Activated naive CD4-positive, alpha-beta T cell treated with Interleukin-2 at 50 U/mL for 16 hours (primary cell): ENCODE measurements at regions not wholly inside any gene's neighbourhood (a gene's known extent, or its start where the extent isn't known, plus 50 kb on each side); places are given as distances from the start of the nearest gene placed in this dataset.
"Not testable (repeated sequence)": the region's sequence is repeated elsewhere in the genome, so short reads cannot be mapped to it uniquely, and the experiment has no call there.

ENCODE experiments used
- DNase-seq: peaks from one replicate; pipeline ENCODE4 v3.0.0-alpha.2; 2020

DNA sequence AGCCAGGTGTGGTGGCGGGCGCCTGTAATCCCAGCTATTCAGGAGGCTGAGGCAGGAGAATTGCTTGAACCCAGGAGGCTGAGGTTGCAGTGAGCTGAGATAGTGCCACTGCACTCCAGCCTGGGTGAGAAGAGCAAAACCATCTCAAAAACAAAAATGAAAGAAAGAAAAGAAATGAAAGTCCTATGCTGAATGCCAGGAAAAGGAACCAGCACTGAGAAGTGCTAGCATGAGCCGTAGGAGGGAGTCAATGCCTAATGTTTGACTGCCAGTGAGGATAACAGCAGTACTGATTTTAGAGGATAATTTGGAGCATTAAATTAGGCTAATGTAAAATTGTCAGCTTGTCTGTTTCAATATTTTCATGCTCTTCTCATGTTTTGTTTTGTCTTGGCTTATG, 472.8 kb downstream of the GADD45G start:
- not testable (repeated sequence) for DNase-seq

GRCh38 chr9:90078988-90079421, 474.2 kb downstream of the GADD45G start:
- no peak for DNase-seq

- DNase-seq = no peak
Measured at GRCh38 chr9:90085633-90086032, 480.8 kb downstream of the GADD45G start.

DNA sequence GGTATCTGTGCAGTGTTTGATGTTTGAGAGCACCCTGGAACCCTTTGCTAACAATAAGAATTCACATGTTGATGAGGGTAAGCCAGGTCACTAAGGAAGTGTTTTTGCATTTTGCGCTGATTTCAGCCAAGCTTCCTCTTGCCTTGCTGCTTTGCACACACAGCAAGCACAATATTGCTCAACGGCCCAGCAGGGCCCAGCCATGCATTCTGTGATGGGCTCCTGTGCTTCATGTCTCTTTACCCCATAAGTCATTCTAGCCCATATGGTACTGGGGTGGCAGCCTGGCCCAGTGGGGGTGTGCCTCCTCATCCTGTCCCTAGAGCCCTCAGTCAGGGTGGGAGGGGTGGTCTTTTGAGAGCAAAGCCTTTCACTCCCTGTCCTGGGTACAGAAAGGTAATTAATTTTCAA, 481.3 kb downstream of the GADD45G start:
- no peak for DNase-seq

DNA sequence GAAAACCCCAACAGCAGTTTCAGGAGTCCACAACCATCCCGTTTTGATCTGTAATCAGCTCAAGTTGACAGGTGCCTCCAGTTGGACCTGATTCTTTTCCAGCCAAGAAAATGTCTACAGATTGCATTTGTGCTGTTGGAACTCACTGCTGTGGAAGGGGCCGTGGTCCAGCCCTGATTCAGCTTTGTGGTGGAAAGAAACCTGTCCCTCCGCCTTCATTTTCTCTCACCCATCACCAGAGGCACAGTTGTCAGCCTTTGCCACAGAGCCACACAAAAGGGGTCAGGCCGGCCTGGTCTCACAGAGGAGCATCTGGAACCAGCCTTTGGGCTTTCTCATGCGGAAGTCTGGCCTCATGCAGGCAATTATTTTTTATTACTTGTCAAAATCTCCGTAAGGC, 483.6 kb downstream of the GADD45G start:
- no peak for DNase-seq

DNA sequence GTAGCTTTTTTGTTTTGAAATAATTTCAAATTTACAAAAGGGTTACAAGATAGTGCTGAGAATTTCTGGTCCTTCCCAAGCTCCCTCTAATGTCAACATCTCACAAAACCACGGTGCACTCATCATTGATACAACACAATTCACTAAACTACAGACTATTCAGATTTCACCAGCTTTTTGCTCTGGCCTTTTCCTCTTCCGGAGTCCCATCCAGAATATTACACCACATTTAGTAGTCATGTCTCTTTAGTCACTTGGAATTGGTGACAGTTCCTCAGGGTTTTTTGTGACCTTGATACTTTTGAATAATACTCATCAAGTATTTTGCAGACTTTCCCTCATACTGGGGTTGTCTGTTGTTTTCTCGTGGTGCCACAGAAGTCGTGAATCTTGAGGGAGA, 484.0 kb downstream of the GADD45G start:
- no peak for DNase-seq

- no peak for DNase-seq
Measured at GRCh38 chr9:90090997-90091396, 486.2 kb downstream of the GADD45G start.

GRCh38 chr9:90092508-90092907, 487.7 kb downstream of the GADD45G start:
- DNase-seq = no peak

GRCh38 chr9:90095682-90096081, 490.9 kb downstream of the GADD45G start:
- no peak for DNase-seq

GRCh38 chr9:90097237-90097636, 492.4 kb downstream of the GADD45G start:
- DNase-seq = no peak

DNA sequence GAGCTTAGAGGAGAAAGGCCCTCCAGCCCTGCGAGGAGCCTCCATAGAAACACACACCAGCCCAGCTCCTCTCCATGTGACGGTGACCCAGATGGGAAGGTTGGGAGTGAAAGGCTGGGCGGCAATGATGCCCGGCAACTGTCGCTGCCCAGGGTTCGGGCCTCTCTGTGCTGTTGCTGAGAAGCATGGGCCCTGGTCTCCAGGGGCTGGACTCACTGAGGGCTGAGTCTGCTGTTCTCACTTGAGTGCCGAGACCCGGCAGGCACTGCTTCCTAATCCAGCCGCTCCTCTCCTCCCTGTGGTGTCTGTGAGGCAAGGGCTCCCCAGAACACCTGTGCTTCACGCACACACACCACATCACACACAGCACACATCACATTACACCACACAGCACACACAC, 493.6 kb downstream of the GADD45G start:
- no peak for DNase-seq

DNA sequence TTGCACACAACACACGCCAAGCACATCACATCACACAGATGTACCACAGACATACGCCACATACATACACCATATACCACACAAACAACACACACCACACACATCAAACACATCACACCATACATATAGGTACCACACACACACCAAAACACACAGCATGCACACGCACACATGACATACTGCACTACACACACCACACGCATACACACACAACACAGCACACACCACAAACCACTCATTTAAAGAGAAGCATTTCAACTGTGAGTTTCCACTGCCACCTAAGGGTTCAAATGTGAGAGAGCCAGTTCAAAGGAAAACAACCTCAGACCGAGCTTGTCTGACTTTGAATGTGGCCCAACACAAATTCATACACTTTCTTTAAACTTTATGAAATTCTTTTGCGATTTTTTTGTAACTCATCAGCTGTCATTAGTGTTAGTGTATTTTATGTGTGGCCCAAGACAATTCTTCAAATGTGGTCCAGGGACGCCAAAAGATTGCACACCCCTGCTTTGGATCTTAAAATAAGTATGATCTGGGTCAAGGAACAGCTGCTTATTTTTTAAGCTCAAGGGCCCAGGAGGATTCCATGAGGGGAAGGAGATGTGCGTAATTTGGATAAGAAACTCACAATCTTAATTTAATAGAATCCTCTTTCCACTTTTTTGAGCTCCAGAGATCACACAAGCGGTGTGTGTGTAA, 494.6 kb downstream of the GADD45G start:
- no peak for DNase-seq

DNA sequence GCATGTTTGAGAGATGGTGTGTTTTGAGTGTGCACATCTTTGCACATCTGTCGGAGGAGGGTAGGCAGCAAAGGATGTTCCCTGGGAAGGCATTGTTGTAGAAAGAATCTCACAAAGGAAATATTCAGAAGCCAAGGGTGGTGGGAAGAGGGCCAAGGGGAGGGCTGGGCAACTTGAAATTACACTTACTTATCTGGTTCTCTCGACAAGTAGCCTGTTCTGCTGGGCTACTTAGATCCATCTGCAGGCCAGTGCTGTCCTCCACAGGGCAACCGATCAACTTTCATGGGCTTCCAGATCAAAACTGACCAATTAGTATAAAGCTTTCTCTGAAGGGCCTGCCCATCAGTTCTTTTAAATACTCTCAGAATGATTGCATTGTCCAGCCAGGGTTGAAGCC, 495.2 kb downstream of the GADD45G start:
- no peak for DNase-seq

GRCh38 chr9:90102292-90102901, 497.6 kb downstream of the GADD45G start:
- DNase-seq = peak; percentile 77

DNA sequence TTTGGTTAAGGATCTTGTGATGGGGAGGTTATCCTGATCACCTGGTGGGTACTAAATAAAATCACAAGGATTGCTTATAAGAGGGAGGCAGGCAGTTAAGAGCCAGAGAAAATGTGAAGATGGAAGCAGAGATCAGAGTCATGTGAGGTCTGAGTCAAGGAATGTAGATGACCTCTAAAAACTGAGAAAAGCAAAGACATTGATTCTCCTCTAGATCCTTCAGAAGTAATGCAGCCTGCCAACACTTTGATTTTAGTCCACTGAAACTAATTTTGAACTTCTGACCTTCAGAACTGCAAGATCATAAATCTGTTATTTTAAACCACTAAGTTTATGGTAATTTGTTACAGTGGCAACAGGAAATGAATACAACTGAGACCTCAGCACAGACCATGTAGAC, 499.0 kb downstream of the GADD45G start:
- DNase-seq = no peak

- DNase-seq = no peak
Measured at GRCh38 chr9:90105773-90106172, 501.0 kb downstream of the GADD45G start.

DNA sequence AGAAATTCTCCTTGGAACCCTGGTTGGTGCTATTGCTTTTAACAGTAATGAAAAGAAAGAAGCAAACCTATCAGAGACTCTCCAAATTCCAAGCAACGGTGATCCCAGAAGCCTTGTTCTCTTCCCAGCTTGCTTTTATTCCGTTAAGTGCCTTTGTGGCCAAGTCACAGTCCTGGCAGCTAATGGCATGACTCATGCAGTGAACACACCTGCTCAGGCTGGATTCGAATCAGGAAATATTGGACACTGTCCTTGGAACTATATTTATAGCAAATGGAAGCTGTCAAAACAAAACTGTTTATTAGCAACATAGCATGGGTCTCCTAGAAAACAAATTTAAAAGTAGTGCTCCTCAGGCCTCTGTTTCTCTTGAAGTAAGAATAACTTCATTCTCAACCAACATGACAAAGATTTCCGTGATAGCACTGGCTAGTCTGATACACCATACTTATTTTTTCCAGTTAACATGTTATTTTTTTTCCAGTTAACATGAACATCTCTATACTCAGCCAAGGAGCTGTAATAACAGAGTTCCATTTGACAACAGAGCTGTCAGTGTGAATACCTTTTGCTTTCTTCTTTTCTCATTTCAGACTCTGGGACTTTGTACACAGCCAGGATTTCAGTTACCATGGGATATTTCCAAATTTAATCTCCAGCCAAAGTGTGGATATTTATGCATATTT, 502.4 kb downstream of the GADD45G start:
- no peak for DNase-seq

GRCh38 chr9:90107726-90108655, 503.2 kb downstream of the GADD45G start:
- no peak for DNase-seq

DNA sequence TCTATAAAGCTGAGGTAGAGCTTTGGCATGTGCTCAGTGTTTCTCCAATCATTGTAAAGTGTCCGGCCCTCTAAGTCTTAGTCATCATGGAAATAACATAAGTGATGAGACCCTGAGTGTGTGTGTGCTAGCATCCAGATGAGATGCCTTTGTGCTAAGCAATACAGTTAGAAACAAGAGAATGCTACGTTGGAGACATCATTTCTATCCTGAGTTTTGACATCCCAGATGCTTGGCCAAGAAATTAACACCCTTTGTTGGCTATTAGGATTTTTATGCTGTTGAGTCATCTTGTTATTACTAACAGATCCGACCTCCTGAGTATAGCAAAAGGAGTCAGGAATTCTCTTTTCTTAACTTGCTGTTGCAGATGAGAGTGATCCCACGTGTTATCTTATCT, 508.0 kb downstream of the GADD45G start:
- DNase-seq = no peak

- DNase-seq = no peak
Measured at GRCh38 chr9:90114641-90115425, 510.0 kb downstream of the GADD45G start.

DNA sequence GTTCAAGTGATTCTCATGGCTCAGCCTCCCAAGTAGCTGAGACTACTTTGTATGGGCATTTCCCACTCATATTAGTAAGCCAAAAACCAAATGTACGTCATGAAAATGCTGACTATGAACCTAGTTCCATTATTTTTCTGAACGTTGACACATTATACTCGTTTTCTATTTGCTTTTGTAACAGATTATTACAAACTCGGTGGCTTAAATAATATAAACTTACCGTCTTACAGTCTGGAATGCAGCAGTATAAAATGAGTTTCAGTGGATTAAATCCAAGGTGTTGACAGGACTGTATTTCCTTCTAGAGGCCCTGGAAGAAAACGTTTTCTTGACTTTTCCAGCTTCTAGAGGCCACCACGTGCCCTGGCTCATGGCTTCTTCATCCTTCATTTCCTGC, 517.0 kb downstream of the GADD45G start:
- DNase-seq = no peak

DNA sequence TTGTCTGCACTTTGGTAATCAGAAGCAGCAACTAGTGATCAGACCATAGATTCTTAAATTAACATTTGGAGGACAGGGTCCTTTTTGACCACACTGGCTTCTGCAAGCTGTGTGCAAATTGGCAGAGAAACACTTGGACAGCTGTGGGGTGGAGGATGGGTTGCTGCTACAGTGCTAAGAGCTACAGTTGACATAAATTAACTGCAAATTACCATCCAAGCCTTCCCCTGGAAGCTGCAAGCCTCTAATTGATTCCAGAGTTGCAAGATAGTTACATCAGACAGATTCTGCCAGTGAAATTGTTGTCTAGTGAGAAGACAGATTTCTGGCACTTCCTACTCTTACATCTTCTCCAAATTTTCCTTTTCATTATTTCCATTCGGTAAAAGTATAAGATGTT, 517.7 kb downstream of the DIRAS2 start:
- no peak for DNase-seq
